HFFc6 (cell line): ENCODE measurements at regions not wholly inside any gene's neighbourhood (a gene's known extent, or its start where the extent isn't known, plus 50 kb on each side); places are given as distances from the start of the nearest gene placed in this dataset.
"Not testable (repeated sequence)": the region's sequence is repeated elsewhere in the genome, so short reads cannot be mapped to it uniquely, and the experiment has no call there.

ENCODE experiments used
- DNase-seq: peaks from one replicate; pipeline ENCODE4 v3.0.0-alpha.2; 2018
- H3K27ac Mint-ChIP-seq: 2 replicates; pipeline ENCODE4 v1.8.0; 2020; ENCODE audit warnings: mild to moderate bottlenecking, mixed read lengths
- H3K27me3 Mint-ChIP-seq: 2 replicates; pipeline ENCODE4 v1.8.0; 2021; ENCODE audit warnings: mild to moderate bottlenecking, moderate library complexity, mixed read lengths; ENCODE audit not compliant: insufficient read depth
- H3K36me3 Mint-ChIP-seq: 2 replicates; pipeline ENCODE4 v1.8.0; 2021; ENCODE audit warnings: low read depth, mixed read lengths
- H3K4me1 Mint-ChIP-seq: 2 replicates; pipeline ENCODE4 v1.8.0; 2020; ENCODE audit warnings: low read depth, mixed read lengths
- H3K4me3 Mint-ChIP-seq: 2 replicates; pipeline ENCODE4 v1.8.0; 2020; ENCODE audit warnings: mild to moderate bottlenecking, moderate library complexity, mixed read lengths
- H3K9me3 Mint-ChIP-seq: 2 replicates; pipeline ENCODE4 v1.8.0; 2020; ENCODE audit warnings: mild to moderate bottlenecking, mixed read lengths
- CTCF ChIP-seq: fragments of 200-600 bp; sonication (generic); IDR thresholded peaks from 2 replicates; pipeline ENCODE4 v1.5.0; 2021; ENCODE audit warnings: antibody characterized with exemption, mild to moderate bottlenecking

- Mint-ChIP-seq H3K27ac (no peak overlapping the region), H3K4me1 (no peaks in the 10 kb centered on the region), H3K4me3 (no peak overlapping the region), H3K27me3 (no peaks in the 10 kb centered on the region), H3K9me3 (peaks cover 44% of the 10 kb centered on the region), H3K36me3 (no peaks in the 10 kb centered on the region)
- no peak for DNase-seq
- no peak for TF ChIP-seq CTCF
Observed at GRCh38 chr14:28161040-28161439, 605.5 kb upstream of the FOXG1 start.

DNA sequence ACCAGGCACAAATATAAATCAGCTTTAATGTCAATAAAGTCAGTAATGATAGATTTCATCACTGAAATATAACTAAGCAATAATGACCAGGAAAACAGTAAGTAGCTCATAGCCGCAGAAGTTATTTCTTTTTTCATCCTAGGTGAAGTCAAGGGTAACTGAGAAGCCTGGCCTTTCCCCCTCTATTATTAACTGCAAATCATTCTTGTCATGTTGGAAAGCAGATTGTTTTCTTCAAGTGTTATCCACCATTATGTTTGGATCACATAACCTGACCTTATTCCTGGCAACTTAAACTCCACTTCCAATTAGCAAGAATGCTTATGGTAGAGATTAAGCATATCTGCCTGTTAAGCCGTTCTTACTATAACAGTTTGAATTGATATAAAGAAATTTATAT lies 603.4 kb upstream of the FOXG1 start:
- TF ChIP-seq CTCF, result no peak

DNA sequence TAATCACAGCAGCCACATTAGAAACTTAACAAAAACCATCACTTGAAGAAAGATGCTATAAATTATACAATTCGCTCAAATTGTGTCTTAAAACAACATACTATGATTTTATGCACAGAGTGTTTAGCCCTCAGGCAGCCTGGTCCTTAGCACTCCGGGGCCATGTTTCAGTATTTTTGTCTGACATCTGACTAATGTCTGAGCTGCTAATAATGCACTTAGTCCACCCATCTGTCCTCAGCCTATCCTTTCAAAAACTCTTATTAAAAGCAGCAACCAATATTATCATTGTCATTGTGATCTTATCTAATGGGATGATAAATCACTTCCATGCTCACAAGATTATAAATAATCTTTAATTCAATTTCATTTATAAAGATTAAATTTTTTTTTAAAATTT lies 602.7 kb upstream of the FOXG1 start:
- Mint-ChIP-seq H3K27me3 (no peaks in the 10 kb centered on the region), H3K4me1 (no peaks in the 10 kb centered on the region), H3K27ac (no peak overlapping the region), H3K4me3 (no peak overlapping the region), H3K36me3 (peaks cover 3% of the 10 kb centered on the region), H3K9me3 (peaks cover 48% of the 10 kb centered on the region)
- no peak for DNase-seq
- no peak for TF ChIP-seq CTCF

More for the DNA sequence above, 603.4 kb upstream of the FOXG1 start:
- DNase-seq, result no peak
- no peak overlapping the region for H3K4me3 Mint-ChIP-seq
- no peaks in the 10 kb centered on the region for H3K4me1 Mint-ChIP-seq
- no peak overlapping the region for H3K27ac Mint-ChIP-seq
- H3K36me3 Mint-ChIP-seq, result no peaks in the 10 kb centered on the region
- H3K9me3 Mint-ChIP-seq, result peaks cover 41% of the 10 kb centered on the region
- H3K27me3 Mint-ChIP-seq, result no peaks in the 10 kb centered on the region

- not testable (repeated sequence) for H3K27ac Mint-ChIP-seq, H3K4me3 Mint-ChIP-seq, H3K4me1 Mint-ChIP-seq, H3K27me3 Mint-ChIP-seq, DNase-seq, H3K36me3 Mint-ChIP-seq
- H3K9me3 Mint-ChIP-seq, result peaks cover 12% of the 10 kb centered on the region
Observed at GRCh38 chr14:28187902-28188830, 578.4 kb upstream of the FOXG1 start.

GRCh38 chr14:28196878-28197277 lies 569.7 kb upstream of the FOXG1 start:
- no peaks in the 10 kb centered on the region for H3K4me1 Mint-ChIP-seq
- H3K27ac Mint-ChIP-seq, result no peak overlapping the region
- H3K36me3 Mint-ChIP-seq, result no peaks in the 10 kb centered on the region; the same call in 1 of the 2 replicates
- DNase-seq, result no peak
- no peaks in the 10 kb centered on the region for H3K27me3 Mint-ChIP-seq
- peaks cover 14% of the 10 kb centered on the region for H3K9me3 Mint-ChIP-seq
- no peak overlapping the region for H3K4me3 Mint-ChIP-seq
- TF ChIP-seq CTCF, result no peak

GRCh38 chr14:28220391-28220790 lies 546.2 kb upstream of the FOXG1 start:
- Mint-ChIP-seq H3K27ac (no peak overlapping the region), H3K27me3 (no peaks in the 10 kb centered on the region), H3K9me3 (peaks cover 55% of the 10 kb centered on the region), H3K36me3 (0 out of 2 replicates have a peak, but pooled peaks cover 5% of the 10 kb centered on the region), H3K4me1 (no peaks in the 10 kb centered on the region), H3K4me3 (no peak overlapping the region)
- no peak for TF ChIP-seq CTCF
- DNase-seq, result no peak
